Spleen (tissue), 11 donors: ENCODE measurements at regions not wholly inside any gene's neighbourhood (a gene's known extent, or its start where the extent isn't known, plus 50 kb on each side); places are given as distances from the start of the nearest gene placed in this dataset.

Source experiments
- DNase-seq: peaks from one replicate; pipeline ENCODE4 v3.0.0-alpha.2; 2020
- H3K27ac ChIP-seq, 8 donors: fragments of 200-600 bp; sonication (generic) in 7 of 8; 1 replicate in 4 of 8; 2 replicates in 4 of 8; pipeline versions ENCODE4 v1.5.0 to v1.8.0; 2016 to 2021; ENCODE audit warnings: inconsistent platforms in 4 of 8, mild to moderate bottlenecking in 4 of 8, moderate library complexity in 1 of 8
- H3K27me3 ChIP-seq, 7 donors: fragments of 200-600 bp; sonication (generic) in 6 of 7; replicated peaks in 1 of 7; 1 replicate in 4 of 7; 2 replicates in 3 of 7; pipeline versions ENCODE4 v1.5.0 to v1.8.0; 2016 to 2021; ENCODE audit warnings: inconsistent platforms in 3 of 7, mild to moderate bottlenecking in 1 of 7
- H3K36me3 ChIP-seq, 6 donors: fragments of 200-600 bp; sonication (generic) in 5 of 6; 1 replicate in 4 of 6; 2 replicates in 2 of 6; pipeline versions ENCODE4 v1.5.0 to v1.8.0; 2016 to 2021; ENCODE audit warnings: inconsistent platforms in 2 of 6
- H3K4me1 ChIP-seq, 6 donors: fragments of 200-600 bp; sonication (generic) in 5 of 6; 1 replicate in 3 of 6; 2 replicates in 3 of 6; pipeline versions ENCODE4 v1.5.0 to v1.8.0; 2016 to 2021; ENCODE audit warnings: inconsistent platforms in 3 of 6
- H3K4me3 ChIP-seq, 8 donors: fragments of 200-600 bp; sonication (generic) in 7 of 8; 1 replicate in 4 of 8; 2 replicates in 4 of 8; pipeline versions ENCODE4 v1.5.0 to v1.8.0; 2016 to 2021; ENCODE audit warnings: inconsistent platforms in 4 of 8, mild to moderate bottlenecking in 4 of 8, moderate library complexity in 2 of 8
- H3K9me3 ChIP-seq, 8 donors: fragments of 200-600 bp; sonication (generic) in 7 of 8; 1 replicate in 4 of 8; 2 replicates in 4 of 8; pipeline versions ENCODE4 v1.5.0 to v1.8.0; 2016 to 2021; ENCODE audit warnings: inconsistent platforms in 4 of 8
- POLR2A ChIP-seq, 3 donors: fragments of 450-650 bp; IDR thresholded peaks; one replicate each; pipeline ENCODE4 v1.5.1; 2017; ENCODE audit warnings: antibody characterized with exemption in 3 of 3, mild to moderate bottlenecking in 1 of 3
- POLR2AphosphoS5 ChIP-seq, 3 donors: sonication (generic); formaldehyde crosslinking; IDR thresholded peaks; one replicate each; pipeline ENCODE4 v1.5.1; 2017; ENCODE audit warnings: antibody characterized with exemption in 3 of 3
- WGBS, 5 donors: extraction: QIAGEN DNeasy Blood & Tissue Kit in 3 of 5; methylation state at CpG; one replicate each; pipeline versions ENCODE4 v1.1.5 to v1.1.7; 2013 to 2018; 5-methylcytosine and 5-hydroxymethylcytosine counted together
- intact Hi-C: fragments of 100-400 bp; cut with DNase I; formaldehyde crosslinking; loops from one replicate; pipeline ENCODE4 v1.15.0; 2023; ENCODE audit warnings: low total_unique reads
- TF ChIP-seq, protein P1 (sequence below), 11 experiments: fragments of 200-600 bp in 7 of 11; fragments of 450-650 bp in 4 of 11; sonication (generic) in 4 of 11; IDR thresholded peaks in 8 of 11; conservative IDR thresholded peaks in 3 of 11; 1 replicate in 7 of 11; 2 replicates in 4 of 11; pipeline versions ENCODE4 v1.4.0 to v1.8.0; 2016 to 2021; ENCODE audit warnings: antibody characterized with exemption in 11 of 11, inconsistent platforms in 4 of 11, mild to moderate bottlenecking in 1 of 11
- donor health status: healthy with polysubstance abuse.
- donor health status: DM: no; HTN: no; CAD: no; lungs with moderate emphysema.
- donor health status: DM: no; HTN: no; CAD: no.
- donor health status: Bipolar disorder and iron deficiency.
- donor health status: healthy.
- donor health status: DM: no; HTN: no; CAD: no.
- donor health status: DM: yes; HTN: yes; CAD: no.

DNA sequence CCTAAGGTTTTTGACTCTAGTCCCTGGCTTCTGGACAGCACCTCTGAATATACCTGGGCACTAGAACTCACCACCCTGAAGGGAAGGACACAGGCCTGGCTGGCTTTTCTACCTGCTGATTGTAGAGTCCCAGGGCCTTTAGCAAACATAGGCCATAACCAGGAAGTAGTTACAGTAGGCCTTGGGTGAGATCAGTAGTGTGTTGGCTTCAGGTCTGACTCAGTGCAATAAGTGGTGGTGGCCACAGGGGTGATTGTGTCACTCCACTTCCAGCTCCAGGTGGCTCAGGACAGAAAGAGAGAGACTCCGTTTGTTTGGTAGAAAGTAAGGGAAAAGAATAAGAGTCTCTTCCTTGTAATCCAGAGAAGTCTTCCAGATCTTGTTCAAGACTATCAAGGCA, 101.7 kb upstream of the LGALSL start:
- WGBS, 5 donors: 84 to 100% (median 91%) methylated on average over 1 of the region's 1 CpG
- H3K4me1 ChIP-seq: no peaks in the 10 kb centered on the region
- H3K36me3 ChIP-seq: no peaks in the 10 kb centered on the region
- DNase-seq: no peak
- peaks cover 0 to 9% (median 0%) of the 10 kb centered on the region in 8 donors for H3K9me3 ChIP-seq
- no peak overlapping the region for H3K4me3 ChIP-seq
- H3K27me3 ChIP-seq: peaks cover 0 to 5% (median 0%) of the 10 kb centered on the region in 7 donors
- H3K27ac ChIP-seq: no peak overlapping the region
- intact Hi-C loops: no loop called here
- TF ChIP-seq POLR2AphosphoS5 (IDR thresholded peaks at IDR 0.05): no peak

DNA sequence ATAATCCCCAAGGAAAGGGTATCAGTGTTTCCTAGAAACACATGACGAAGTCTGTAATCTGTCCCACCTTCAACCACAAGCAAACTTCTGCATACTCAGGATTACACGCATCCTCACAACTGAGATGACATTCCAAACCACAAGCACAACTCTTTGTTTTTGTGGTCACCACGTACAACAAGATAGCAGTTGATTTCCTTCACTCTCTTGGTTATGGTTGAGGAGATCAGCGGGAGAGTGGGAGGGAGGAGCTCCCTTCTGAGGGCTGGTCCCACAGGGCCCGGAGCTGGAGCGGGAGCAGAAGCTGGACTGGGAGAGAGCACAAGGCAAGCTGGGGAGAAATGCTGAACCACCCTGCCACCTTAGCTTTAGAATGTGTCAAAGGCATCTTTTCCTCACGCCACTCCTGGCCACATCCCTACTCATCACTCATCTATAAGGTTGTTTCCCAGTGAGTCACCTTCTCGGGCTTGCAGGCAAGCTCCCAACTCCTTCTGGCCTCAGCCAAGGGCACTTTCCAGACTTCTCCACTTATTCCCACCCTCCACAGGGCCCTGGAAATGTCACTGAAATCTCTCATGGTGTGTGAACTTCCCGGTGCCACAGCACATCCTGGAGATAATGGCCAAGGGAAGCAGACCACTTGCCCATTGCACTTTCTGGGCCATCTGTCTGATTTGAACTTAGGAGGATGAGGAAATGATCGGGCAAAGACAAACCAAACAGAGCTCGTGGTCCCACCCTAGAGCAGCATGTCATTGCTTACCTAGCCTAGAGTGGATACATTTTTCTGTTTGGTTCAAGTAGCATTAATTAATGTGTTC, 98.9 kb upstream of the LGALSL start:
- WGBS, 5 donors: 50 to 63% (median 58%) methylated on average over 11 of the region's 11 CpGs
- Histone ChIP-seq H3K9me3 (peaks cover 0 to 9% (median 0%) of the 10 kb centered on the region in 8 donors), H3K36me3 (no peaks in the 10 kb centered on the region), H3K4me1 (peaks cover 0 to 9% (median 3%) of the 10 kb centered on the region in 6 donors), H3K27ac (no peak overlapping the region), H3K4me3 (no peak overlapping the region), H3K27me3 (peaks cover 0 to 11% (median 0%) of the 10 kb centered on the region in 7 donors)
- TF ChIP-seq POLR2AphosphoS5 (IDR thresholded peaks at IDR 0.05): no peak
- TF ChIP-seq, protein P1, sequence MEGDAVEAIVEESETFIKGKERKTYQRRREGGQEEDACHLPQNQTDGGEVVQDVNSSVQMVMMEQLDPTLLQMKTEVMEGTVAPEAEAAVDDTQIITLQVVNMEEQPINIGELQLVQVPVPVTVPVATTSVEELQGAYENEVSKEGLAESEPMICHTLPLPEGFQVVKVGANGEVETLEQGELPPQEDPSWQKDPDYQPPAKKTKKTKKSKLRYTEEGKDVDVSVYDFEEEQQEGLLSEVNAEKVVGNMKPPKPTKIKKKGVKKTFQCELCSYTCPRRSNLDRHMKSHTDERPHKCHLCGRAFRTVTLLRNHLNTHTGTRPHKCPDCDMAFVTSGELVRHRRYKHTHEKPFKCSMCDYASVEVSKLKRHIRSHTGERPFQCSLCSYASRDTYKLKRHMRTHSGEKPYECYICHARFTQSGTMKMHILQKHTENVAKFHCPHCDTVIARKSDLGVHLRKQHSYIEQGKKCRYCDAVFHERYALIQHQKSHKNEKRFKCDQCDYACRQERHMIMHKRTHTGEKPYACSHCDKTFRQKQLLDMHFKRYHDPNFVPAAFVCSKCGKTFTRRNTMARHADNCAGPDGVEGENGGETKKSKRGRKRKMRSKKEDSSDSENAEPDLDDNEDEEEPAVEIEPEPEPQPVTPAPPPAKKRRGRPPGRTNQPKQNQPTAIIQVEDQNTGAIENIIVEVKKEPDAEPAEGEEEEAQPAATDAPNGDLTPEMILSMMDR (IDR thresholded peaks at IDR 0.05 in 8 of 11, conservative IDR thresholded peaks at IDR 0.05 in 3 of 11): no peak
- TF ChIP-seq POLR2A (IDR thresholded peaks at IDR 0.05): no peak
- intact Hi-C loops: no loop called here
- no peak for DNase-seq

DNA sequence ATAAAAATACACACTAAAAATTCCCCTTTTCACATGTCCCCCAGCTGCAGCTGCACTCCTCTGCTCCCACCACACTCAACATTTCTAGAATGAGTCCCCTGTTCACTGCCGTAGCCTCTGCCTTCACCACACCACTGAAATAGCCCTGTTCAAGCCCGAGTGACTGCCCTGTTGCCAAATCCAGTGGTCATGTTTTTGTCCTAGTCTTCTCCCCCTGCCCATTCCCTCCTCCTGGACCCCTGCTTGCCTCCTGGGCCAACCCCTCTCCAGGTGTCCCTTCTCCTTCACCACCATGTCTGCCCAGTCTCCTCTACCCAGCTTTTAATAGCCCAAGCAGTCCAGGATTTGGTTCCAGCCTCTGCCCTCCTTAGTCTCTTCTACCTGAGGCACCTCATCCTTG, 97.1 kb upstream of the LGALSL start:
- H3K4me3 ChIP-seq: no peak overlapping the region
- no peaks in the 10 kb centered on the region for H3K36me3 ChIP-seq
- peaks cover 0 to 17% (median 0%) of the 10 kb centered on the region in 7 donors for H3K27me3 ChIP-seq
- intact Hi-C loops: no loop called here
- H3K9me3 ChIP-seq: peaks cover 0 to 9% (median 0%) of the 10 kb centered on the region in 8 donors
- no peak for DNase-seq
- peaks cover 0 to 14% (median 5%) of the 10 kb centered on the region in 6 donors for H3K4me1 ChIP-seq
- 70 to 88% (median 79%) methylated on average over 2 of the region's 2 CpGs for WGBS, 5 donors
- no peak for TF ChIP-seq POLR2AphosphoS5 (IDR thresholded peaks at IDR 0.05)
- TF ChIP-seq, protein P1 (IDR thresholded peaks at IDR 0.05 in 8 of 11, conservative IDR thresholded peaks at IDR 0.05 in 3 of 11): no peak
- no peak for TF ChIP-seq POLR2A (IDR thresholded peaks at IDR 0.05)
- H3K27ac ChIP-seq: no peak overlapping the region

DNA sequence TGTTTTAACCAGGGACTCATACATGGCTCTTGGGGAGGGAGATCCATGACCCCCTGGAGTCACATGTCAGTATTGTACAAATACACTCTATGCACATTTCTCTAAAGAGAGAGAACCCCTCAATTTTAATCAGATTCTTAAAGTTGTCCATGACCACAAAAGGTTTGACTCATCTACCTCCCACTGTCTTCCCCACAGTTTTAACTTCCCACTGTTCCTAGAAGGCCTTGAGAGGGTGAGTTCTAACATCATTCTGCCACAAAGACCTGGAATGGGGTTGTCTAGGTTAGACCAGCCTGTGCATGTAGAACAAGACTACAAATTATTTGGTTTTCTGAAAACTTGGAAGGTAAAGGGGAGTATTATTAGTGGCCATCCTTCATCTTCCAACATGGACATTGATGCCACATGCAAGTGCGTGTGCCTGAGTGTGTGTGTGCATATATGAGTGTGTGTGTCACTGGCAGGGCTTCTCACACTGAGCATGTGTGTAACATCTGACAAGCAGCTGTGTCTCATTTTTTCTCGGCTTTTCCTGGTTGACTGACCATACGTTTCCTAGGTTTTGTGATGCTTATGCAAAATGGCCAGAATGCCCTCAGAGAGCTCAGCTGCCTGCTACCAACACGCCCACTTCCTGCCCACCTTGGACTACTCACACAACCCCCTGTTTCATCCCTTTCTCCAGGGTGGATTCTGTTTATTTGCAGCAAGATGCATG, 94.6 kb upstream of the LGALSL start:
- Histone ChIP-seq H3K36me3 (no peaks in the 10 kb centered on the region), H3K4me3 (no peak overlapping the region), H3K4me1 (peaks cover 0 to 14% (median 5%) of the 10 kb centered on the region in 6 donors), H3K9me3 (no peaks in the 10 kb centered on the region), H3K27ac (no peak overlapping the region), H3K27me3 (peaks cover 0 to 19% (median 0%) of the 10 kb centered on the region in 7 donors)
- TF ChIP-seq, protein P1 (IDR thresholded peaks at IDR 0.05 in 8 of 11, conservative IDR thresholded peaks at IDR 0.05 in 3 of 11): no peak
- TF ChIP-seq POLR2A (IDR thresholded peaks at IDR 0.05) (no peak), POLR2AphosphoS5 (IDR thresholded peaks at IDR 0.05) (no peak)
- 43 to 74% (median 65%) methylated on average over 4 of the region's 4 CpGs for WGBS, 5 donors
- intact Hi-C loops: no loop called here
- DNase-seq: no peak
